ENCODE measurements at regions not wholly inside any gene's neighbourhood (a gene's known extent, or its start where the extent isn't known, plus 50 kb on each side); places are given as distances from the start of the nearest gene placed in this dataset.

DNA sequence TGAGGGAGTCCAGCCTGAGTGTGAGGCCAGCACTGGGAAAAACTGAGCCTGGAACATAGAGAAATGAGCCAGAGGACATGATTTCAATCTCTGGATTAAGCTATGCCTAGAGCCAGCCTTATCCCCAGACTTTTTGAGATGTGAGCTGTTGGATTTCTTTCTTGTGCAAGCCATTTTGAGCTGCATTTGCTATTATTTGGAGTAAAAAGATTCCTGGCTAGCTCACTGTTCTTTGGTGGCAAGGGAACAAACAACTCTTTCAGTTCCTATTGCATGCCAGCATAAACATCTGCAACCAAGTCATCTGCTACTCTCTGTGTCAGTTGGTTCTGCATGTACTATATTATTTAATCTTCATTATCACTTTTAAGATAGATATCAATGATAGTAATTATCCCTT is 70.1 kb upstream of the MAN2A1 start:
- H3K4me3 Mint-ChIP-seq: no peak overlapping the region
- no peak overlapping the region for H3K9ac ChIP-seq
- no peaks in the 10 kb centered on the region for H3K4me1 ChIP-seq
- H3K4me2 ChIP-seq: no peak overlapping the region
- no peak overlapping the region for H2AFZ ChIP-seq (replicated peaks)
- no peak for DNase-seq (ENCODE audit: low spot score)
- TF ChIP-seq, protein P1, sequence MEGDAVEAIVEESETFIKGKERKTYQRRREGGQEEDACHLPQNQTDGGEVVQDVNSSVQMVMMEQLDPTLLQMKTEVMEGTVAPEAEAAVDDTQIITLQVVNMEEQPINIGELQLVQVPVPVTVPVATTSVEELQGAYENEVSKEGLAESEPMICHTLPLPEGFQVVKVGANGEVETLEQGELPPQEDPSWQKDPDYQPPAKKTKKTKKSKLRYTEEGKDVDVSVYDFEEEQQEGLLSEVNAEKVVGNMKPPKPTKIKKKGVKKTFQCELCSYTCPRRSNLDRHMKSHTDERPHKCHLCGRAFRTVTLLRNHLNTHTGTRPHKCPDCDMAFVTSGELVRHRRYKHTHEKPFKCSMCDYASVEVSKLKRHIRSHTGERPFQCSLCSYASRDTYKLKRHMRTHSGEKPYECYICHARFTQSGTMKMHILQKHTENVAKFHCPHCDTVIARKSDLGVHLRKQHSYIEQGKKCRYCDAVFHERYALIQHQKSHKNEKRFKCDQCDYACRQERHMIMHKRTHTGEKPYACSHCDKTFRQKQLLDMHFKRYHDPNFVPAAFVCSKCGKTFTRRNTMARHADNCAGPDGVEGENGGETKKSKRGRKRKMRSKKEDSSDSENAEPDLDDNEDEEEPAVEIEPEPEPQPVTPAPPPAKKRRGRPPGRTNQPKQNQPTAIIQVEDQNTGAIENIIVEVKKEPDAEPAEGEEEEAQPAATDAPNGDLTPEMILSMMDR (IDR thresholded peaks at IDR 0.05): no peak
- TF ChIP-seq EZH2phosphoT487 (IDR thresholded peaks at IDR 0.05) (no peak), EZH2 (IDR thresholded peaks at IDR 0.05) (no peak)
- H3K4me3 ChIP-seq: no peak overlapping the region
- H3K36me3 Mint-ChIP-seq: no peaks in the 10 kb centered on the region
- H3K27ac ChIP-seq: no peak overlapping the region
- peaks cover 17% of the 10 kb centered on the region for H3K4me1 Mint-ChIP-seq
- no peaks in the 10 kb centered on the region for H4K20me1 ChIP-seq (ENCODE audit: low read depth)
- no peaks in the 10 kb centered on the region for H3F3A ChIP-seq (ENCODE audit: low read depth)
- peaks cover 9% of the 10 kb centered on the region for H3K27me3 Mint-ChIP-seq (ENCODE audit: insufficient read depth, low read depth)
- no peaks in the 10 kb centered on the region for H3K79me2 ChIP-seq (ENCODE audit: low read depth)
- no peaks in the 10 kb centered on the region for H3K9me3 ChIP-seq (ENCODE audit: low read depth)
- peak overlapping the region; percentile 30 for H3K27ac Mint-ChIP-seq
- no peaks in the 10 kb centered on the region for H3K27me3 ChIP-seq
- no peaks in the 10 kb centered on the region for H3K9me3 Mint-ChIP-seq
- H3K36me3 ChIP-seq: no peaks in the 10 kb centered on the region

- no peak for TF ChIP-seq EZH2 (IDR thresholded peaks at IDR 0.05)
- TF ChIP-seq, protein P1 (IDR thresholded peaks at IDR 0.05): no peak
- TF ChIP-seq EZH2phosphoT487 (IDR thresholded peaks at IDR 0.05): no peak
- no peaks in the 10 kb centered on the region for H3F3A ChIP-seq (ENCODE audit: low read depth)
- no peaks in the 10 kb centered on the region for H3K9me3 Mint-ChIP-seq
- peaks cover 9% of the 10 kb centered on the region for H3K27me3 Mint-ChIP-seq (ENCODE audit: insufficient read depth, low read depth)
- no peaks in the 10 kb centered on the region for H3K27me3 ChIP-seq
- H3K9me3 ChIP-seq (ENCODE audit: low read depth): no peaks in the 10 kb centered on the region
- H3K27ac ChIP-seq: no peak overlapping the region
- H3K4me1 Mint-ChIP-seq: peaks cover 17% of the 10 kb centered on the region
- H3K36me3 Mint-ChIP-seq: no peaks in the 10 kb centered on the region
- no peaks in the 10 kb centered on the region for H3K36me3 ChIP-seq
- H3K79me2 ChIP-seq (ENCODE audit: low read depth): no peaks in the 10 kb centered on the region
- no peak for DNase-seq (ENCODE audit: low spot score)
- no peak overlapping the region for H3K9ac ChIP-seq
- H3K4me3 Mint-ChIP-seq: no peak overlapping the region
- H3K4me2 ChIP-seq: no peak overlapping the region
- no peaks in the 10 kb centered on the region for H4K20me1 ChIP-seq (ENCODE audit: low read depth)
- H3K4me3 ChIP-seq: no peak overlapping the region
- H3K27ac Mint-ChIP-seq: no peak overlapping the region
- H3K4me1 ChIP-seq: no peaks in the 10 kb centered on the region
- no peak overlapping the region for H2AFZ ChIP-seq (replicated peaks)
Observed at GRCh38 chr5:109619021-109619460, 70.7 kb upstream of the MAN2A1 start.

- no peaks in the 10 kb centered on the region for H3K9me3 ChIP-seq (ENCODE audit: low read depth)
- no peak overlapping the region for H2AFZ ChIP-seq (replicated peaks)
- H3K9me3 Mint-ChIP-seq: no peaks in the 10 kb centered on the region
- no peak overlapping the region for H3K27ac Mint-ChIP-seq
- no peaks in the 10 kb centered on the region for H3K79me2 ChIP-seq (ENCODE audit: low read depth)
- H3K27me3 ChIP-seq: no peaks in the 10 kb centered on the region
- H3K4me2 ChIP-seq: no peak overlapping the region
- no peak overlapping the region for H3K27ac ChIP-seq
- H3K27me3 Mint-ChIP-seq (ENCODE audit: insufficient read depth, low read depth): peaks cover 9% of the 10 kb centered on the region
- H3K4me3 Mint-ChIP-seq: no peak overlapping the region
- no peaks in the 10 kb centered on the region for H3K36me3 Mint-ChIP-seq
- H3K36me3 ChIP-seq: no peaks in the 10 kb centered on the region
- TF ChIP-seq EZH2 (IDR thresholded peaks at IDR 0.05) (no peak), EZH2phosphoT487 (IDR thresholded peaks at IDR 0.05) (no peak)
- TF ChIP-seq, protein P1 (IDR thresholded peaks at IDR 0.05): no peak
- H3K4me1 Mint-ChIP-seq: peaks cover 27% of the 10 kb centered on the region
- peaks cover 11% of the 10 kb centered on the region for H3F3A ChIP-seq (ENCODE audit: low read depth)
- no peak for DNase-seq (ENCODE audit: low spot score)
- no peak overlapping the region for H3K4me3 ChIP-seq
- peaks cover 3% of the 10 kb centered on the region for H4K20me1 ChIP-seq (ENCODE audit: low read depth)
- H3K9ac ChIP-seq: no peak overlapping the region
- peaks cover 16% of the 10 kb centered on the region for H3K4me1 ChIP-seq
Observed at GRCh38 chr5:109614981-109615380, 74.7 kb upstream of the MAN2A1 start.
